Renal pelvis (tissue), 1 donor: ENCODE measurements at regions not wholly inside any gene's neighbourhood (a gene's known extent, or its start where the extent isn't known, plus 50 kb on each side); places are given as distances from the start of the nearest gene placed in this dataset.

Source experiments
- DNase-seq: peaks from one replicate; pipeline ENCODE4 v3.0.0-alpha.2; 2013

DNA sequence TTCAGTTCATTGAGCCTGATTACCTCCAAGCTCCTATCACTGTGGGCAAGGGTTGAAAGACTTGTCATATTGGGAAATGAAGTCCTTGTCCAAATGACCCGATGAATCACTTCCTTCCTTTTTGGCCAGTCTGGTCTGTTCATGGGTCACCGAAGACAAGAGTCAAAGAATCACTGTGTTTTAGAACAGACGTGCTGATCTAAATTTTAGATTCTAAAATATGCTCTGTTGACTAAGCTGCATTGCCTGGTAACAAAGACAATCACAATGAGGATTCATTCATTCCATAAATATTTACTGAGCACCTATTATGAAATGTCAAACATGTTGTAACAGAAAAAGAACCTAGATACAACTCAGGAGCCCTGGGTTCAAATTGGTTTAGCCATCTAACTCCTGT is 99.4 kb upstream of the RND3 start:
- DNase-seq = no peak

DNA sequence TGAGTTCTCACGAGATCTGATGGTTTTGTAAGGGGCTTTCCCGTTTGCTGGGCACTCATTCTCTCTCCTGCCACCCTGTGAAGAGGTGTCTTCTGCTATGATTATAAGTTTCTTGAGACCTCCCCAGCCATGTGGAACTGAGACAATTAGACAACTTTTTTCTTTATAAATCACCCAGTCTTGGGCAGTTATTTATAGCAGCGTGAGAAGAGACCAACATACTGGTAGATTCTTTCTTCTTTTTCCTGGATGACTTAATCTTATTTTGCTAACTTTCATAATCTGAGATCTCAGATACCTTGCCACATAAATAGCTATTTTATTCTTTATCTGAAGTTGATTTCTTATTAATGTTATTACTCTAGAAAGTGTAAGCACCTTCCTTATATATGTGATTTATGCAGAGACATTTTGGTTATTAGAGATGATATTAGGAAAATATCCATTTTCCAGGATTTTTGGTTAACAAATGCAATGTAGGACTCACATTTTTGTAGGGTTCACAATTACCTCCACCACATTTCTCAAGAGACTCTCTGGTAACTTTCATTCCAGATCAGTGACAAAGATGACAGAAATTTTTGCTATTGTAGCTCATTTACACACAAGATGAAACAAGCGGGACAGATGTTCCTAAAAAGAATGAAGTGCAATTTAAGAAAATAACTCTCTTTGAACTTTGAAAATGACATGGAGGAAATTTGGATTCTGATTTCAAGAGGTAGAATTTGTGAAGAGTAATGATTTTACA is 97.9 kb upstream of the RND3 start:
- no peak for DNase-seq

DNA sequence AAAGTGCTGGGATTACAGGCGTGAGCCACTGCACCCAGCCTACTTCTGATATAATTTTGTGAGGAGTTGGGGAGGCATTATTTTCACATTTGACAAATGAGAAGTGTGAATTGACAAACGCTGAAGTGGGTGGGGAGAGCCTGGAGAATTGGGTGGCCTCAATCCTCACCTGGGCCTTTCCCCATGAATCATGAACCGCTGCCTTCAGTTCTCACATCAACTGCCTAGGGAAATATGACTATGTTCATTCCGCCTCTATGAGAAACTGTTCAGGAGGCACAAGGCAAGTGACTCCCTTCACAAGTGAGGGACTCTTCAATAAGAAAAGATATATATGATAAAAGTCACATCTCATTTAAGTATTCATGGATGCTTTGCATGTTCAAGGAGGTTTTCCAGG is 96.6 kb upstream of the RND3 start:
- no peak for DNase-seq

DNA sequence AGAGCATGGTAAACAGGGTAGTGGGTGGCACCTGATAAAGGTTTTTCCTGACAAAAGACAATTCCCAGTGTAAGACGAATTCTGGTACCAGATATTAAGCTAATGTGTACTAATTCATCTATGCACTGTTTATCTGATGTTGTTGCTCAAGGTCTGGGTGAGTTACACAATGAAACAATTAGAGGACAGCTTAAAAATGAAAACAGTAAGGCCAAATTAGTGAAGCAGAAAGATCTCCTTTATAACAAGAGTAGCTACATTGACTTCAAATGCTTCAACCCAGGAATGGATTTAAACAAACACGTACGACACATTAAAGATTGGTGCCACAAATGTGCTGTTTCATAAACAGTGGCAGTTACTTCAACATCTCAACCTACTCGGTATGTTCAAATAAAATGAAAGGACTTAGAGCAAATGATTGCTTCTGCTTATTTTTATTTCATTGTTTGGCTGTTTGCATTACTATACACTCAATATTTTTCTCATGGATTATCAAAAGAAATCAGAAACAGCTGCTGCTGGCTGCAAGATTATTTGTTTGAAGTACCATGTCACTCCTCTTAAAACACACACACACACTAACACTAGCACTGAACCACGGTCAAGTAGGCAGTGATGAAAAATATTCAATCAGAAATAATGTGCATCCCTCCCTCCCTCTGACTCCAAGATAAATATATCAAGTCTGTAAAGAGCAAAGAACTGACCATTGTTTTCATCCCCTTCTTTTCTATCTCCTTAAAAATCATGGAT is 94.4 kb upstream of the RND3 start:
- no peak for DNase-seq

DNA sequence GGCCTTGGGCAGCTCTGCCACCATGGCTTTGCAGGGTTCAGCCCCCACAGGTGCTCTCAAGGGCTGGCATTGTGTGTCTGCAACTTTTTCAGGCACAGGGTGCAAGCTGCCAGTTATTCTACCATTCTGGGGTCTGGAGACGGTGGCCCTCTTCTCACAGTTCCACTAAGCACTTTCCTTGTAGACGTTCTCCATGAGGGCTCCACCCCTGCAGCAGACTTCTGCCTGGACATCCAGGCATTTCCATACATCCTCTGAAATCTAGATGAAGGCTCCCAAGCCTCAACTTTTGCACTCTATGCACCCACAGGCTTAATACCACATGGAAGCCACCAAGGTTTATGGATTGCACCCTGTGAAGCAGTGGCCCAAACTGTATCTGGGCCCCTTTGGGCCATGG is 91.0 kb upstream of the RND3 start:
- DNase-seq = no peak

DNA sequence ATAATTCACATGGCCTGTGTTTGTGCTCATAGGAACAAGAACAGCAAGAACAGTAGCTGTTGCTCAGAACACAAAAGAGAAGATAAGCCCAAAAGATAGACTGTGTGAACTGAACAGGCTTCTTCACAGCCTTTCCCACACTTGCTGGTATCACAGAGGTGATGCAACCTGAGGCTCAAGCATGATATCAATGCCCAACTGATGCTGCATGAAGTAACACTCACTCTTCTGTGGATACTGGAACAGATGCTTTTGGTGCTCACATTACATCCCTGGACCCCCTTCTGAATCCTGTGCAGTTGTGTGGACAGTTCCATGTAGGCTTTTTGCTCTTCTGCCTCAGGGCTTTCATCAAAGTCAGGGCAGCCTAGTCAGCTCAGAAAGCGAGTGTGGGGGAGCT is 88.4 kb upstream of the RND3 start:
- no peak for DNase-seq

DNA sequence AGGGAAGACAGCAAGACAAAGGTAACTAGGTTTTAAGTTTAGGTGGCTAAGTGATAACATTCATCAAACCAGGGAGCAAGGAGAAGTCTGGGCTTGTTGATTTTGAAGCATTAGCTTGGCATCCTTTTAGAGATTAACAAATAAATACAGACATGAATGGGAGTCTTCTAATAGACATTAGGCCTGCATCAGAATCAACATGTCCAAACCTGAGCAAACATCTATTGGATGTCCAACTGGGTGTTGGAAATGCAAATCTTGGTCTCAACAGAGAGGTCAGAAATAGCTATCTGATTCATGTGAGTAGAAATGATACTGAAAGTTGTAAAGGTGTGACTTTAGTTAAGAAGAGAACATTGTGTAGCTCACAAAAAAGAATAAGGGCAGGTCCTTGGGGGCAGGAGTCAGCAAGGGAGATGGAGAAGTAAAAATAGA is 85.5 kb upstream of the RND3 start:
- DNase-seq = no peak

DNA sequence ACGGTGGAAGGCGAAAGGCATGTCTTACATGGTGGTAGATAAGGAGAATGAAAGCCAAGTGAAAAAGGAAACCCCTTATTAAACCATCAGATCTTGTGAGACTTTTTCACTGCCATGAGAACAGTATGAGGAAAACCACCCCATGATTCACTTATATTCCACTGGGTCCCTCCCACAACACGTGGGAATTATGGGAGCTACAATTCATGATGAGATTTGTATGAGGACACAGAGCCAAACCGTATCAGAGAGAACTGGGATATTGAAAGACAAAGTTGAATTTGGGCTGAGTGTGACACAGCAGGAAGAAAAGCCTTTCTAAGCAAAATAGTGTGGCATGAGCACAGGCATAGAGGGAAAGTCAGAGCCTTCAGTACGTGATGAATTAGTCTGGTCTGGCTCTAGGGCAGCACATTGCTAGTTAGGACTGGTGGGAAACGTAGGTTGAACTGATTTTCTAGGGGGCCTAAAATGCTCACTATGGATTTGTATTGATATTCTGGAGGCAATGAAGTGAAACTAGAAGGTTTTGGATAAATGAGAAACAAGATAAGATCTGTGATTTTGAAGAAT is 84.8 kb upstream of the RND3 start:
- no peak for DNase-seq

DNA sequence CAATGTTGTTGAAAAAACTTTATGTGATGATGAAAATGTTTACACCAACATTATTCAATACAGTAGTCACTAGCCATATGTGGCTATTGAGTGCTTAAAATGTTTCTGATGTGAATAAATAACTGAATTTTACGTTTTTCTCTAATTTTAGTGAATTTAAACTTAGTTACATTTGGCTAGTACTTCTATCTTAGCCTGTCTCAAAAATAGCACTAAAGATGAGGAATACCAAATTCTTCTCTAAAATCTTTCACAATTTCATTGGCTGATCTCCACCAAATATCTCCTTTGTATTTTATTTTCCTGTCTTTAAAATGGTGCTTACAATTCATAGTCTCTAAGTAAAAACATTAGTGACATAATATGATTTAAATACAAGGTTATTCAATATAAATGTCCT is 83.7 kb upstream of the RND3 start:
- DNase-seq = no peak

DNA sequence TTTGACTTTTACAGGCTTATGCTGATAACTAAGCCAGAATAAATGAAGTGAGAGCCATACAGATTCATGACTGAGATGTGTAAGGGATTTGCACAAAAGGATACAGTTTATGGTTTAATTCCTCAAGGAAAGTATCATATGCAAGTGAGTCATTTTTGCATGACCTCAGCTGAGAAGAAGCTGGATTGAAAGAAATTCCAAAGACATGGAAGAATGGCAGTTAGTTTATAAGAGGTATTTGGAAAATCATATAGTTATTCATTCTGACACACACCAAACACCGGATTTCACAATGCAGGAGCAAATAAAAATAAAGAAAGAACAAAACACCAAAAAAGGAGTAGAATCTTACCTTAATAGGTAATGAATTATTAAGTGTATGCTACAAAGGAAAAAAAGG is 83.2 kb upstream of the RND3 start:
- DNase-seq = no peak

DNA sequence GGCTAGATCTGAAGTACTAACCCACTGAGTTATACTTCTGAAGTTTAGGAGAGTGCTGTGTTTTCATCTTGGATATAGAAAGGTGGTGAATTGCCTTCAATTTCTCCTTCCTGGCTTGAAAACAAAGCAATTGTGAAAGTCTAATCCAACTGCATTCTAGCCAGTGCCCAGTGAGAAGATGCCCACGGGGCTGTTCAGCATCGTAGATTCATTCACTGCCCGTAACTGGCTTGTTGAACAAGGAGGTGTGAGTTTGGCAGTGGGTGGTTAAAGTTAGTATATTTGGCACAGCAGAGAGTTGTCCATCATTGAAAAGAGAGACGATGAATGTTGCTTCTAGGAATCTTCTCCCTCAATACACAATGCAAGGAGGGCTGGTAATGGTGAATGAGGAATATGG is 82.3 kb upstream of the RND3 start:
- DNase-seq = no peak

DNA sequence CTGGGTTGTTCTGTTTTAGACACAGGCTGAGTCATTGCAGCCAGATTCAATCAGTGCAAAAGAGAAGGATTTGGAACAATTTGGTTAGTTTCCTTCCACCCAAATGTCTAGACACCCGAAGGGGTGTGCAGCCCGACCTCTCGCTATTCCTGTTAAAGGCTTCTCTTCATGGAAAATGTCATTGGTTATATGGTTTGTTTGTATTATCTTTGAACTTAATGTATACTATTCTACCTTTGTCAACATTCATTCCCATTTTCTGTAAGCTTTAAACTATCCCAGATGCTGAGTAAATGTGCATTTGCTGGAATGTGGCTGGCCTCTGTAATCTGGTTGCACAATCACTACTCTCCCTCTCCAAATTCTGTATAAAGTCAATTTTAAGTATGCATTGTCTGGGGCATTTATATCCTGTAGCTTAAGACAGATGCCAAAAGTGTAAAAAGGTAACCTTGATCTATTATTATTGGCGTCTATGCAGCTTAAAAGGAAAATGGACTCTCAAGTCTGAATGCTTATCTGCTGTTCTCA is 80.4 kb upstream of the RND3 start:
- no peak for DNase-seq

DNA sequence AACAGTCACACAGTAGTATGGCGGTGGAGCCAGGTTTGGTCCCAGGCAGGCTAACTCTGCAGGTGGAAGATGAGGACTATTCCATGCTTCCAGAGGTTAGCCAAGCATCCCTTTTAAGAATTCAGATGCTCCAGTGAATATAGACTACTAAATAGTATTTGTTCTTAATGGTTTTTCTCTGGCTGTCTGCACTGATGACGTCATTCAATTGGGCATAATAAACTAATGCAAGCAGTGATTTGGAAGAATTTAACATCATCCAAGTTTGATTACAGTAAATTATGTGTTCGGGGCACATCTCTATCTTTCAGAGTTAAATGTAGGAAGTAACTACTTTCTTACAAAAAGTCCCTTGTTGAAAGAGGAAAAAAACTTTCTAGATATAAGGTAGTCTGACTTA is 78.8 kb upstream of the RND3 start:
- DNase-seq = no peak

DNA sequence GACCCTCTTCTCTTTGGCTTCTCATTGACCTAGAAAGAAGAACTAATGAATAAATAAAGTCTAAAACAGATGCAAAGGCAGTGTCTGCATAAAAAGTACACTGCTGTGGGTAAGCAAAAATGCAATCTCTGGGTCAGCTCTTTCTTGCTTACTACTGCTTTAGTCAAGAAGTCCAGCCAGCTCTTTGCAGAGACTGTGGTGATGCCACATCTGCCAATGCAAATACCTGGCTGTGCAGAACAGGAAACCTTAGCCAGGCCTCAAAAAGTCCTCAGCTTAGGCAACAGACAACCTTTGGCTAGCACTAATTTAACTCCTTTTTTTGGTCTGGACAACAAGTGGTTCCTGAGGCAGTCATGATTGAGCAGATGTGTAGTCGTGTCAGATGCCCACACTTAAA is 73.6 kb upstream of the RND3 start:
- DNase-seq = no peak

DNA sequence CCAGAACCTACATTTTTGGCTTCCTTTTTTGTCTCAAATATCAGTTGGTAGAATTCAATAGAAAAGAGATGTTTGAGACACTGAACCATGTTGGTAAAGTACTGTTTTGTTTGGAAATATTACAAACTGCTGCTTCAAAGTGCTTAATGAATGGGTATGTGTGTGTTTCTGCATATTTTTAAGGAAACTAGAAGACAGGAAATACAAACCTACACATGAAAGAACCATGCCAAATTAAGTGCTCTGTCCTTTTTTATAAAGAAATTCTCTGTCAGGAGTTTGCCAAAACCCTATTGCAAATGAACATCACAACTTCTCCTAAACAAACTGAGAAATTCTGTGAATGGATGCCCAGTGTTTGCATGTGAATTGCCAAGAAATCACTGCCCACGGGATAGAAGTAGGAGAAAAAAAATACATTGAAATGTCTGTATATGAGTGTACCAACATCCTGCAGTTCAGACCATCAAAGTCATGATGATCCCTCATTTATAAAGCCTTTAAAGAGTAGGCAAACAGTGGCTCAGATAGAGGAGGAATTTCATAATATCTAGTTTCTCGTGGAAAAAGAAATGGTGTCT is 69.6 kb upstream of the RND3 start:
- no peak for DNase-seq

DNA sequence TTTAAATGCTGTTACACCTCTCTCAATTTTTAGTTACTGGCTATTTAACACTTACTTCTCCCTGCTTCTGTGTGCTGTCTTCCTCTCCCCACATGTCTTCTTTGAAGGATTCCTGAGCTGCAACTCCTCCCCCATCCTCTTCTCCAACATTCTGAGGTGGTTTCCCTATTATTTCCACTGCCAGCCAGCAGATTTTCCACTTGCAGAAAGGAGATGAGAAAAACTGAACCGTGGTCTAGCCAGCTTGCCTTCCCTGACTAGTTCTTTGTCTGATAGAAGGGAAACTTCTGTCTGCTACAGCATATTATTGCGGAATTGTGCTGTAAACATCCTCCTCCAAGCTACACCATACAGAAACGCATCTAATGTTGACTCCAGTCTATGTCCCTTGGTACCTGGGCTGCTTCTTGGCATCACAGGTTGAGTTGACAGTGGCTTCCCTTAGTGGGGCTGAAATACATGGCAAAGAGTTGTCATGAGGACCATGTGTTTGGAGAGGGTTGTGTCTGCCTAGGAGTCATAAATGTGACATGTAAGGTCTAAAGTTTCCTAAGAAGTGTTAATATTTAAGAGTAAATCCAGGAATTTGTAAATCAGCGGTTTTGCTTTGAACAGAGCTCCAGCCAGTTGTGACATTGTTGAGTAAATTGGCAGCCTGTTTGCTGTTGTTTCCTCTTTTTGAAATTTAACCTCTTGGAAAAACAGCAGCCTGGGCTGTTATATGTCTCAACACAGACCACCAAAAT is 68.3 kb upstream of the RND3 start:
- no peak for DNase-seq

DNA sequence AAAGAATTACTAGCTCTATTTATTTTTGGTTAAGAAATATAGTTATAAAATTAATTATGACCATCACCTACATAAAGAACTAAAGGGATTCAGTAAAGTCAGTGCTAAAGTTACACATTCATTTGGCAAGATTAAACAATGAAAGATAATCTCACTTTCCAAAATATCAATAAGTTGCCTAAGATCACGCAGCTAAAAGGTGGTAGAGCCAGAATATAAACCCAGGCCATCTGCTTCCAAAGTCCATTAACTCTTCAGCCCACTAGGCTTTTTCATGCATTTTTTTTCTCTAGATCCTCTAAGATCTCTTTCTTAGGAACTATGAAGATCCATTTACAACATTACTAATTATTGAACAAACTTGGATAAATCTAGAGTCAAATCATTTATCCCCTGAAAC is 66.6 kb upstream of the RND3 start:
- no peak for DNase-seq

DNA sequence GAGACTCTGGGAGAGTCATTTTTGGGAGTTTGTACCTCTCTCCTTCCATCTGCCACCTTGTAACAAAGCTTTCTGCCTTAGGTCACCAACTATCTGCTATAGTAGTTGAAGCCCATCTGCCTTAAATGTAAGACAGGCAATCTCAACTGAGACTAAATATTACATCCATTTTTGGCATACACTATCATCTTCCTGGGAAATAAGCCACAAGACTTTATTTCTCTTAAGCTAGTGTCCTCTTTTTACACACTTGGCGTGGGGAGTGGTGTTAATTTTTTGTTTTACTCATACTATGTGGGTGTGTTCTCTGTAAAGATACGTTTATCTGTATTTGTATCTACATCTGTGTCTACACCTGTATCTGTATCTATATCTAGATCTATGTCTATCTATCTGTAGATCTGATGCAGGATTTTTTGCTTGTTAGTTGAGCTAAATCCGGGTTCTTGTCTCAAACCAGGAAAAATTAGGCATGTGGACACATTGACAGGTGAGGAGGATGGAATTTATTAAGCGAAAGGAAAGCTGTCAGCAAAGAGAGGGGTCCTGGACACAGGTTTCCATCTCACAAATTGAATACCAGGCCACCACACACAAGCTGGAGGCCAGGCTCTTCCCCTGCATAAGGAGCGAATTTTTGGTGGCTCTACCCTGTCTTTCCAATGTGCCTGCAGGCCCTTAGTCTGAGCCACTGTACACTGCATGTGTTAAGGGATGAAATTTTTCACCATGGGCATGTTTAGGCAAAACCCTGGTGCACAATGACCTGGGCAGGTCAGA is 64.8 kb upstream of the RND3 start:
- no peak for DNase-seq

DNA sequence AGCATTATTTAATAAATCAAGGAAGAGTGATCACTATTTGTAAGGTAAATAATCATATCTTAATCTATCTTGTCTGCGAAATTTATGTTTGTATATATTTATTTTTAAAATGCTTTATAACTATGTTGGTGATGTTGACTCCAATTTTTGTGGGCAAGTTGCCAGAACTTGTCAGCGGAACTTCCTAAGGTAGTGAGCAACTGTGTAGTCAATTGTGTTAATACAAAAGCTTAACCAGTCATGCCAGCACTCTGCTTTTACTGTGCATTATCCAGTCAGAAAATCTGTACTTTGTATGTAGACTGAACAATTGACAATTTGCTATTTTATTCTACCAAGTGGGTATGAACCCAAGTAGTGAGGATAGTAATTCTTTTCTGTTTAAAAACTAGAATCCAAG is 61.9 kb upstream of the RND3 start:
- no peak for DNase-seq

DNA sequence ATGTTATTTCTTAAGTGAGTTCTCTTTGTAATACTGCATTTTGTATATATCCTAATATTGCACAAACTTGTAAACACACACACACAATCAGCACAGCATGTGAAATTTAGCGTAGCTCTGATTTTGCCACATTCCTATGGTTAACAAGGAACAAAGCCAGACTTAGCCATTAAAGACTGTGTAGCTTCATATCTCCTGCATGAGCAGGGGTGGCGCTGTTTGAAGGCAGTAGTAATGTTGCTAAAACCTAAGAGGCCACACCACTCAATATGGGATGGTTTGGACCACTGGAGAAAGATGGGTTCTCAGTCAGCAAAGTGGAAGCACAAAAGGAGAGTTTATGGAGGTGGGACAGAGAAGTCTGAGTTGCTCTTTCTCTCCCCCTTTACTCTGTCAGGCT is 61.1 kb upstream of the RND3 start:
- DNase-seq = no peak

DNA sequence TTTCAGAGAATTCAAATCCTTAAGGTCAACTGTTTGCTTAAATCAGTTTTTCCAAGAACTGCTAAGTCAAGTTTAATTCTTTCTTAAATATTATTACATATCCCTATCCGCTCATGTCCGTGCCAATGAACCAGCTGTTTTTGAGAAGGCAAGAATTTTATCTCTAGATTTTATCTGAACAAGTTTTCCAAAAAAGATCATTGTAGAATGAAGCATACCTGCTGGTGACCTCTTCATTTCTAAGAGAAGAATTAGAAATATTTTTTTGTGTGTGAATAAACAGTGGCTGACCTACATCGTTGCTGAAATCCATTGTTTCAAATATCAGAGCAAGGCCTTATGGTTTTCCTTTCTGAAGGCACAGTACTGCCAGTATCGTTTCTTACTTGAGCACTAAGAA is 58.4 kb upstream of the RND3 start:
- DNase-seq = no peak
